ENCODE measurements at regions not wholly inside any gene's neighbourhood (a gene's known extent, or its start where the extent isn't known, plus 50 kb on each side); places are given as distances from the start of the nearest gene placed in this dataset.

DNA sequence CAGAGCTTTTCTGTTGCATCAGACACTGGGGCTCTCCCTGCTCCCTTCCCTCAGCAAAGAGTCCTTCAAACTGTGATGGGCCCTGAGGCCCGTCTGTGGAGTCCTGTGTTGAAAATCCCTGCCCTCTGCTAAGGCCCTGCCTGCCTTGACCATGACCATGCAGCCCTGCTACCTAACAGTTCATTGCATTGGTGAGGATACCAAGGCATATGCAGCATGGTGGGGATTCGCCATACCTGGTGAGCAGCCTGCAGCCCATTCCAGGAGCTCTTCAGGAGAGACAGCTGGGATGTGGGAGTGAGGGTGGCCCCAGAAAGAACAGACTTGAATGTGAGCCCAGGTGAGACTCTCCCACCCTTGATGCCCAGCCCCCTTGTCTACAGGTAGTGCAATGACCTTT lies 70.6 kb upstream of the GSX1 start:
- no peaks in the 10 kb centered on the region for H3K27me3 ChIP-seq (ENCODE audit: control insufficient read depth in 4 of 4, insufficient read depth in 4 of 4, low read length in 3 of 4)
- no peaks in the 10 kb centered on the region for H3K4me1 ChIP-seq (ENCODE audit: control insufficient read depth in 4 of 4, insufficient read depth in 4 of 4, low read length in 3 of 4)
- H3K36me3 ChIP-seq (ENCODE audit: control insufficient read depth in 4 of 4, insufficient read depth in 3 of 4, low read depth in 1 of 4, low read length in 3 of 4): no peaks in the 10 kb centered on the region
- H3K4me3 ChIP-seq (ENCODE audit: low read depth in 1 of 3, low read length in 3 of 3): no peak overlapping the region
- no peak for DNase-seq (ENCODE audit: low spot score)
- 89% methylated on average over 2 of the region's 2 CpGs for WGBS
- TF ChIP-seq TAF1 (conservative IDR thresholded peaks at IDR 0.05): no peak
- TF ChIP-seq, protein P1, sequence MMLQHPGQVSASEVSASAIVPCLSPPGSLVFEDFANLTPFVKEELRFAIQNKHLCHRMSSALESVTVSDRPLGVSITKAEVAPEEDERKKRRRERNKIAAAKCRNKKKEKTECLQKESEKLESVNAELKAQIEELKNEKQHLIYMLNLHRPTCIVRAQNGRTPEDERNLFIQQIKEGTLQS (IDR thresholded peaks at IDR 0.05): no peak
- TF ChIP-seq EGR1 (IDR thresholded peaks at IDR 0.05; ENCODE audit: low read depth in 2 of 2): no peak
- TF ChIP-seq GABPA (IDR thresholded peaks at IDR 0.05 in 1 of 2, conservative IDR thresholded peaks at IDR 0.05 in 1 of 2): no peak
- TF ChIP-seq, protein P2, sequence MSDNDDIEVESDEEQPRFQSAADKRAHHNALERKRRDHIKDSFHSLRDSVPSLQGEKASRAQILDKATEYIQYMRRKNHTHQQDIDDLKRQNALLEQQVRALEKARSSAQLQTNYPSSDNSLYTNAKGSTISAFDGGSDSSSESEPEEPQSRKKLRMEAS (IDR thresholded peaks at IDR 0.05): no peak
- TF ChIP-seq SP1 (IDR thresholded peaks at IDR 0.05): no peak
- TF ChIP-seq, protein P3, sequence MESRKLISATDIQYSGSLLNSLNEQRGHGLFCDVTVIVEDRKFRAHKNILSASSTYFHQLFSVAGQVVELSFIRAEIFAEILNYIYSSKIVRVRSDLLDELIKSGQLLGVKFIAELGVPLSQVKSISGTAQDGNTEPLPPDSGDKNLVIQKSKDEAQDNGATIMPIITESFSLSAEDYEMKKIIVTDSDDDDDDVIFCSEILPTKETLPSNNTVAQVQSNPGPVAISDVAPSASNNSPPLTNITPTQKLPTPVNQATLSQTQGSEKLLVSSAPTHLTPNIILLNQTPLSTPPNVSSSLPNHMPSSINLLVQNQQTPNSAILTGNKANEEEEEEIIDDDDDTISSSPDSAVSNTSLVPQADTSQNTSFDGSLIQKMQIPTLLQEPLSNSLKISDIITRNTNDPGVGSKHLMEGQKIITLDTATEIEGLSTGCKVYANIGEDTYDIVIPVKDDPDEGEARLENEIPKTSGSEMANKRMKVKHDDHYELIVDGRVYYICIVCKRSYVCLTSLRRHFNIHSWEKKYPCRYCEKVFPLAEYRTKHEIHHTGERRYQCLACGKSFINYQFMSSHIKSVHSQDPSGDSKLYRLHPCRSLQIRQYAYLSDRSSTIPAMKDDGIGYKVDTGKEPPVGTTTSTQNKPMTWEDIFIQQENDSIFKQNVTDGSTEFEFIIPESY (IDR thresholded peaks at IDR 0.05): no peak
- TF ChIP-seq HNF4G (IDR thresholded peaks at IDR 0.05): no peak
- TF ChIP-seq, protein P4, sequence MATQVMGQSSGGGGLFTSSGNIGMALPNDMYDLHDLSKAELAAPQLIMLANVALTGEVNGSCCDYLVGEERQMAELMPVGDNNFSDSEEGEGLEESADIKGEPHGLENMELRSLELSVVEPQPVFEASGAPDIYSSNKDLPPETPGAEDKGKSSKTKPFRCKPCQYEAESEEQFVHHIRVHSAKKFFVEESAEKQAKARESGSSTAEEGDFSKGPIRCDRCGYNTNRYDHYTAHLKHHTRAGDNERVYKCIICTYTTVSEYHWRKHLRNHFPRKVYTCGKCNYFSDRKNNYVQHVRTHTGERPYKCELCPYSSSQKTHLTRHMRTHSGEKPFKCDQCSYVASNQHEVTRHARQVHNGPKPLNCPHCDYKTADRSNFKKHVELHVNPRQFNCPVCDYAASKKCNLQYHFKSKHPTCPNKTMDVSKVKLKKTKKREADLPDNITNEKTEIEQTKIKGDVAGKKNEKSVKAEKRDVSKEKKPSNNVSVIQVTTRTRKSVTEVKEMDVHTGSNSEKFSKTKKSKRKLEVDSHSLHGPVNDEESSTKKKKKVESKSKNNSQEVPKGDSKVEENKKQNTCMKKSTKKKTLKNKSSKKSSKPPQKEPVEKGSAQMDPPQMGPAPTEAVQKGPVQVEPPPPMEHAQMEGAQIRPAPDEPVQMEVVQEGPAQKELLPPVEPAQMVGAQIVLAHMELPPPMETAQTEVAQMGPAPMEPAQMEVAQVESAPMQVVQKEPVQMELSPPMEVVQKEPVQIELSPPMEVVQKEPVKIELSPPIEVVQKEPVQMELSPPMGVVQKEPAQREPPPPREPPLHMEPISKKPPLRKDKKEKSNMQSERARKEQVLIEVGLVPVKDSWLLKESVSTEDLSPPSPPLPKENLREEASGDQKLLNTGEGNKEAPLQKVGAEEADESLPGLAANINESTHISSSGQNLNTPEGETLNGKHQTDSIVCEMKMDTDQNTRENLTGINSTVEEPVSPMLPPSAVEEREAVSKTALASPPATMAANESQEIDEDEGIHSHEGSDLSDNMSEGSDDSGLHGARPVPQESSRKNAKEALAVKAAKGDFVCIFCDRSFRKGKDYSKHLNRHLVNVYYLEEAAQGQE (IDR thresholded peaks at IDR 0.05): no peak
- no peak for TF ChIP-seq FOXA2 (IDR thresholded peaks at IDR 0.05)
- TF ChIP-seq YY1 (IDR thresholded peaks at IDR 0.05): no peak
- TF ChIP-seq, protein P5, sequence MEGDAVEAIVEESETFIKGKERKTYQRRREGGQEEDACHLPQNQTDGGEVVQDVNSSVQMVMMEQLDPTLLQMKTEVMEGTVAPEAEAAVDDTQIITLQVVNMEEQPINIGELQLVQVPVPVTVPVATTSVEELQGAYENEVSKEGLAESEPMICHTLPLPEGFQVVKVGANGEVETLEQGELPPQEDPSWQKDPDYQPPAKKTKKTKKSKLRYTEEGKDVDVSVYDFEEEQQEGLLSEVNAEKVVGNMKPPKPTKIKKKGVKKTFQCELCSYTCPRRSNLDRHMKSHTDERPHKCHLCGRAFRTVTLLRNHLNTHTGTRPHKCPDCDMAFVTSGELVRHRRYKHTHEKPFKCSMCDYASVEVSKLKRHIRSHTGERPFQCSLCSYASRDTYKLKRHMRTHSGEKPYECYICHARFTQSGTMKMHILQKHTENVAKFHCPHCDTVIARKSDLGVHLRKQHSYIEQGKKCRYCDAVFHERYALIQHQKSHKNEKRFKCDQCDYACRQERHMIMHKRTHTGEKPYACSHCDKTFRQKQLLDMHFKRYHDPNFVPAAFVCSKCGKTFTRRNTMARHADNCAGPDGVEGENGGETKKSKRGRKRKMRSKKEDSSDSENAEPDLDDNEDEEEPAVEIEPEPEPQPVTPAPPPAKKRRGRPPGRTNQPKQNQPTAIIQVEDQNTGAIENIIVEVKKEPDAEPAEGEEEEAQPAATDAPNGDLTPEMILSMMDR (IDR thresholded peaks at IDR 0.05; ENCODE audit: low read depth, low read length, missing input control): no peak
- TF ChIP-seq JUND (IDR thresholded peaks at IDR 0.05): no peak
- no peak for TF ChIP-seq FOXA1 (IDR thresholded peaks at IDR 0.05)
- TF ChIP-seq NR2F2 (IDR thresholded peaks at IDR 0.05): no peak
- H3K9ac ChIP-seq (ENCODE audit: low read depth in 1 of 2, low read length in 2 of 2): no peak overlapping the region
- H3K9me3 ChIP-seq (ENCODE audit: control insufficient read depth in 4 of 4, low read length in 3 of 4): no peaks in the 10 kb centered on the region
- H3K27ac ChIP-seq (ENCODE audit: low read depth in 1 of 2, low read length in 2 of 2): no peak overlapping the region

DNA sequence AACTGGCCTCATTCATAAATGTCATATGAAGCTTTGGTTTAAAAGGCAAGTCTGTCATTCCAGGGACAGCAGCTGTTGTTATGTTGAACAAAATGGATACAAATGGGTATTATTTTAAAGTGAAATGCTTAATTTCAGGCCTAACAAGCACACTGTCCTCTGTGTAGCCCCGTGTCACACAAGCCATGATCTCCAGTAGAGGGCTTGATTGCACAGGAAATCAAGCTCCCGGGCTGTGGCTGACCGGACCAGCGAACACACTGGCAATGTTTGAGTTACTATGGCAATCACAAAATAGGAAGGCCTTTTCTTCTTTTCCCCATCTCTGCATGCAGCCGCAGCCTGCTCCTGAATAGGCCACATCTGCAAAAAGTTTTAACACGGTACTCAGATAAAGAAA lies 64.0 kb upstream of the GSX1 start:
- H3K9ac ChIP-seq (ENCODE audit: low read depth in 1 of 2, low read length in 2 of 2): no peak overlapping the region
- no peaks in the 10 kb centered on the region for H3K9me3 ChIP-seq (ENCODE audit: control insufficient read depth in 4 of 4, low read length in 3 of 4)
- H3K36me3 ChIP-seq (ENCODE audit: control insufficient read depth in 4 of 4, insufficient read depth in 3 of 4, low read depth in 1 of 4, low read length in 3 of 4): no peaks in the 10 kb centered on the region
- DNase-seq (ENCODE audit: low spot score): no peak
- H3K4me1 ChIP-seq (ENCODE audit: control insufficient read depth in 4 of 4, insufficient read depth in 4 of 4, low read length in 3 of 4): no peaks in the 10 kb centered on the region
- no peaks in the 10 kb centered on the region for H3K27me3 ChIP-seq (ENCODE audit: control insufficient read depth in 4 of 4, insufficient read depth in 4 of 4, low read length in 3 of 4)
- H3K27ac ChIP-seq (ENCODE audit: low read depth in 1 of 2, low read length in 2 of 2): no peak overlapping the region
- no peak overlapping the region for H3K4me3 ChIP-seq (ENCODE audit: low read depth in 1 of 3, low read length in 3 of 3)
- WGBS: 50% methylated on average over 6 of the region's 6 CpGs
- TF ChIP-seq, protein P5 (IDR thresholded peaks at IDR 0.05; ENCODE audit: low read depth, low read length, missing input control): no peak
- TF ChIP-seq HNF4A (conservative IDR thresholded peaks at IDR 0.05) (no peak), FOXA2 (IDR thresholded peaks at IDR 0.05) (no peak), RAD21 (IDR thresholded peaks at IDR 0.05) (no peak), YY1 (IDR thresholded peaks at IDR 0.05) (no peak)
- TF ChIP-seq, protein P3 (IDR thresholded peaks at IDR 0.05): no peak
